HG03439 (cell line): ENCODE measurements at regions not wholly inside any gene's neighbourhood (a gene's known extent, or its start where the extent isn't known, plus 50 kb on each side); places are given as distances from the start of the nearest gene placed in this dataset.
"Not testable (repeated sequence)": the region's sequence is repeated elsewhere in the genome, so short reads cannot be mapped to it uniquely, and the experiment has no call there.

Experiments
- ATAC-seq: cut with Tn5 transposase; IDR thresholded peaks from one replicate; pipeline ENCODE4 v1.9.1; 2021; ENCODE audit warnings: mild to moderate bottlenecking, moderate library complexity; ENCODE audit not compliant: unreplicated experiment

- no peak for ATAC-seq
These were observed 53.7 kb upstream of the OTOGL start for GRCh38 chr12:80045594-80045993.

GRCh38 chr12:80044694-80045046 lies 54.7 kb upstream of the OTOGL start:
- ATAC-seq: peak; percentile 59

- no peak for ATAC-seq
These were observed 57.6 kb upstream of the OTOGL start for GRCh38 chr12:80041692-80042091.

- no peak for ATAC-seq
These were observed 58.3 kb upstream of the OTOGL start for GRCh38 chr12:80041071-80041470.

GRCh38 chr12:80040075-80040738 lies 59.1 kb upstream of the OTOGL start:
- ATAC-seq: no peak

- no peak for ATAC-seq
These were observed 61.2 kb upstream of the OTOGL start for GRCh38 chr12:80038062-80038560.

GRCh38 chr12:80033448-80033847 lies 65.9 kb upstream of the OTOGL start:
- no peak for ATAC-seq

- no peak for ATAC-seq
These were observed 66.4 kb upstream of the OTOGL start for GRCh38 chr12:80032946-80033345.

GRCh38 chr12:80031229-80031628 lies 68.1 kb upstream of the OTOGL start:
- ATAC-seq: no peak

GRCh38 chr12:80025638-80026037 lies 73.7 kb upstream of the OTOGL start:
- no peak for ATAC-seq

GRCh38 chr12:80019691-80020090 lies 79.6 kb upstream of the OTOGL start:
- no peak for ATAC-seq

GRCh38 chr12:80018119-80018518 lies 81.2 kb upstream of the OTOGL start:
- no peak for ATAC-seq

GRCh38 chr12:80017261-80017870 lies 82.0 kb upstream of the OTOGL start:
- ATAC-seq: no peak

GRCh38 chr12:80016684-80017083 lies 81.8 kb upstream of the PPP1R12A start:
- ATAC-seq: no peak

GRCh38 chr12:80015660-80016059 lies 80.8 kb upstream of the PPP1R12A start:
- ATAC-seq: no peak

- not testable (repeated sequence) for ATAC-seq
These were observed 68.8 kb upstream of the PPP1R12A start for GRCh38 chr12:80003744-80004143.

GRCh38 chr12:80001562-80001961 lies 66.7 kb upstream of the PPP1R12A start:
- ATAC-seq: no peak

- no peak for ATAC-seq
These were observed 65.9 kb upstream of the PPP1R12A start for GRCh38 chr12:80000831-80001230.

GRCh38 chr12:79998554-79998953 lies 63.7 kb upstream of the PPP1R12A start:
- ATAC-seq: no peak

GRCh38 chr12:79997096-79997791 lies 62.3 kb upstream of the PPP1R12A start:
- peak; percentile 98 for ATAC-seq

GRCh38 chr12:79995385-79996084 lies 60.6 kb upstream of the PPP1R12A start:
- not testable (repeated sequence) for ATAC-seq
